ENCODE measurements at regions not wholly inside any gene's neighbourhood (a gene's known extent, or its start where the extent isn't known, plus 50 kb on each side); places are given as distances from the start of the nearest gene placed in this dataset.

DNA sequence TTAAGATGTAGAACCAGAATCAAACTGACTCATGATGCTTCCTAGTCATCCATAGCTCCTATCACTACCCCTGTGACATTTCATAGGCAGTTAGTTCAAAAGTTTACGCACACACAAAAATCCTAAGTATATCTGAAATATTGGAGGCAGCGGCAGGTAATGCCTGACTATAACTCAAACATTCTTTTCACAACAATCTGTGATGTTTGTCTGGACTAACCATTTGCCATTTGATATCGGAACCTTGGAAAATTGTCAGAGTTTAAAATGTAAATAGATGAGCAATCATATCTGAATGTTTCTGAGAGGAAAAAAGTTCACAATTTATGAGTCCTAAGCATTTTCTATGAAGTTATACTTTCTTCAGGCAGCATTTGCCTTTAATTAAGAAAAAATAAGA, 1078.2 kb downstream of the EPHA7 start:
- Histone ChIP-seq H4K20me1 (ENCODE audit: control insufficient read depth, insufficient read depth) (no peaks in the 10 kb centered on the region), H3K27me3 (replicated peaks in 1 of 2; ENCODE audit: control insufficient read depth in 2 of 2, insufficient read depth in 2 of 2, low read length in 1 of 2) (no peaks in the 10 kb centered on the region), H3K27ac (ENCODE audit: control insufficient read depth, insufficient read depth) (no peak overlapping the region), H3K9ac (ENCODE audit: control insufficient read depth, insufficient read depth, low read length) (no peak overlapping the region), H3K9me3 (replicated peaks; ENCODE audit: control insufficient read depth, insufficient read depth, low read length) (no peaks in the 10 kb centered on the region), H3K79me2 (ENCODE audit: control insufficient read depth, insufficient read depth, low read length) (no peaks in the 10 kb centered on the region), H3K4me2 (ENCODE audit: control insufficient read depth, insufficient read depth) (no peak overlapping the region), H2AFZ (ENCODE audit: control insufficient read depth, low read depth, low read length) (no peak overlapping the region), H3K36me3 (ENCODE audit: control insufficient read depth in 2 of 2, insufficient read depth in 2 of 2, low read length in 1 of 2) (no peaks in the 10 kb centered on the region), H3K4me3 (no peak overlapping the region), H3K4me1 (ENCODE audit: control insufficient read depth, insufficient read depth, low read length) (no peaks in the 10 kb centered on the region)
- WGBS (ENCODE audit: insufficient coverage, insufficient replicate concordance, low lambda C conversion rate, missing lambda C conversion rate): 57% methylated on average over 3 of the region's 3 CpGs
- FAIRE-seq: no peak
- in situ Hi-C loops (cut with MboI): no loop called here
- DNase-seq (ENCODE audit: low read depth, low spot score): no peak
- TF ChIP-seq, protein P1, sequence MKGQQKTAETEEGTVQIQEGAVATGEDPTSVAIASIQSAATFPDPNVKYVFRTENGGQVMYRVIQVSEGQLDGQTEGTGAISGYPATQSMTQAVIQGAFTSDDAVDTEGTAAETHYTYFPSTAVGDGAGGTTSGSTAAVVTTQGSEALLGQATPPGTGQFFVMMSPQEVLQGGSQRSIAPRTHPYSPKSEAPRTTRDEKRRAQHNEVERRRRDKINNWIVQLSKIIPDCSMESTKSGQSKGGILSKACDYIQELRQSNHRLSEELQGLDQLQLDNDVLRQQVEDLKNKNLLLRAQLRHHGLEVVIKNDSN (IDR thresholded peaks at IDR 0.05; ENCODE audit: borderline replicate concordance, extremely low read length, insufficient read depth, low read depth, low read length): no peak
- TF ChIP-seq TCF12 (IDR thresholded peaks at IDR 0.05; ENCODE audit: low read depth, low read length) (no peak), RB1 (IDR thresholded peaks at IDR 0.05; ENCODE audit: borderline replicate concordance) (no peak), ZNF384 (IDR thresholded peaks at IDR 0.05; ENCODE audit: borderline replicate concordance, low read depth, low read length) (no peak), SIX5 (IDR thresholded peaks at IDR 0.05; ENCODE audit: low read depth, low read length, severe bottlenecking) (no peak)
- RAD21 ChIA-PET (ENCODE audit: unreplicated experiment): no interaction called here
- SMC1A ChIA-PET (ENCODE audit: uncharacterized antibody, unreplicated experiment): no interaction called here
- POLR2A ChIA-PET: no interaction called here
- ATAC-seq: no peak
- CTCF ChIA-PET: no interaction called here
- intact Hi-C loops (cut with micrococcal nuclease; ENCODE audit: unreplicated experiment): no loop called here
- BruUV-seq (replicated peaks): no TSS peak

DNA sequence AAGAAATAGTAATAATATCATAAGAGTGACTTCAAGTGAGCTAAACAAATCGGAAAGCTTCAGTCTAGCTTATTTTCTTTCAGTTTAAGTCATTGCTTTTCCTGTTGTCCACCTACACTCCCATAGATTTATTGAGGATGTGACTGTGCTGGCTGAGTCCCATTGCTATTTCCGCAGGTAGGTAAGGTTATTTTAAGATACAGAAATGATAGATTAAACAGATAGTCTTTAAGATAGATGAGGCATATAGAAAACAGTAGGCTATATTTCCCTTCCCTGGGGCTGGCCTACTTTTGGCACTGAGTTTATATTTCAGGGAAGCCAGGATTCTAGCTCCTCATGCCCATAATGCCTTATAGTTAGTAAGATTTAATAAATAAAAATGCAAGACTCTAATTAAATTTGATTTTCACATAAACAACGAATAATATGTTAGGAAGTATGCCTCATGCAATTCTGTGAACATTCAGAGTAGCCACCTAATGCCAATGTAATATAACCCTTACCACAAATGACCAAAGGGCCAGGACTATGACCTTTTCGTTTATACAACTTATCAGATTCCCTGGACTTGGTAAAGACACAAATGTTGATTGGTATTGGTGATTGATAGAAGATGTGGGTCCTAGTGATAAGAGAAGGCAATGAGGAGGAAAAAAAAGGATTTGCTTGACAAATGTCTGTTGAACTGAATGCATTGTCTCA, 1079.3 kb downstream of the EPHA7 start:
- Histone ChIP-seq H3K36me3 (ENCODE audit: control insufficient read depth in 2 of 2, insufficient read depth in 2 of 2, low read length in 1 of 2) (no peaks in the 10 kb centered on the region), H3K4me2 (ENCODE audit: control insufficient read depth, insufficient read depth) (no peak overlapping the region), H3K9me3 (replicated peaks; ENCODE audit: control insufficient read depth, insufficient read depth, low read length) (no peaks in the 10 kb centered on the region), H3K79me2 (ENCODE audit: control insufficient read depth, insufficient read depth, low read length) (no peaks in the 10 kb centered on the region), H3K4me1 (ENCODE audit: control insufficient read depth, insufficient read depth, low read length) (no peaks in the 10 kb centered on the region), H4K20me1 (ENCODE audit: control insufficient read depth, insufficient read depth) (no peaks in the 10 kb centered on the region), H3K4me3 (no peak overlapping the region), H3K27me3 (replicated peaks in 1 of 2; ENCODE audit: control insufficient read depth in 2 of 2, insufficient read depth in 2 of 2, low read length in 1 of 2) (no peaks in the 10 kb centered on the region), H3K9ac (ENCODE audit: control insufficient read depth, insufficient read depth, low read length) (no peak overlapping the region), H3K27ac (ENCODE audit: control insufficient read depth, insufficient read depth) (no peak overlapping the region), H2AFZ (ENCODE audit: control insufficient read depth, low read depth, low read length) (no peak overlapping the region)
- in situ Hi-C loops (cut with MboI) (no loop called here), intact Hi-C loops (cut with micrococcal nuclease; ENCODE audit: unreplicated experiment) (no loop called here)
- DNase-seq (ENCODE audit: low read depth, low spot score): no peak
- ChIA-PET RAD21 (ENCODE audit: unreplicated experiment) (no interaction called here), CTCF (no interaction called here), SMC1A (ENCODE audit: uncharacterized antibody, unreplicated experiment) (interaction anchor here (1.3 kb wide), 1 partner anchor 13 kb away, joined by 3 read pairs; no protein-coding TSS in a partner anchor), POLR2A (no interaction called here)
- TF ChIP-seq ASH2L (IDR thresholded peaks at IDR 0.05; ENCODE audit: borderline replicate concordance, low read depth): no peak
- FAIRE-seq: no peak
- no TSS peak for BruUV-seq (replicated peaks)
- ATAC-seq: no peak
- 2% methylated on average over 4 of the region's 4 CpGs for WGBS (ENCODE audit: insufficient coverage, insufficient replicate concordance, low lambda C conversion rate, missing lambda C conversion rate)

Data from GM12878 (cell line).